Right hindlimb (tissue), 1 donor: ENCODE measurements at regions not wholly inside any gene's neighbourhood (a gene's known extent, or its start where the extent isn't known, plus 50 kb on each side); places are given as distances from the start of the nearest gene placed in this dataset.
A peak's percentile ranks its signal among the peaks of the same experiment; 100 is the strongest.

ENCODE experiments used
- DNase-seq: peaks from one replicate; pipeline ENCODE4 v3.0.0-alpha.2; 2018

GRCh38 chr18:21997207-21998143, 171.9 kb upstream of the GATA6 start:
- DNase-seq = no peak

- no peak for DNase-seq
These were observed 170.9 kb upstream of the GATA6 start for GRCh38 chr18:21998486-21998885.

GRCh38 chr18:22001912-22002487, 167.4 kb upstream of the GATA6 start:
- no peak for DNase-seq

GRCh38 chr18:22005191-22005841, 164.1 kb upstream of the GATA6 start:
- DNase-seq = peak; percentile 77

GRCh38 chr18:22006458-22006857, 162.9 kb upstream of the GATA6 start:
- no peak for DNase-seq

- DNase-seq = no peak
These were observed 160.1 kb upstream of the GATA6 start for GRCh38 chr18:22009242-22009641.

GRCh38 chr18:22013993-22014392, 155.4 kb upstream of the GATA6 start:
- no peak for DNase-seq

- DNase-seq = no peak
These were observed 154.2 kb upstream of the GATA6 start for GRCh38 chr18:22015156-22015555.

- DNase-seq = no peak
These were observed 151.0 kb upstream of the GATA6 start for GRCh38 chr18:22018366-22018765.

GRCh38 chr18:22019193-22019592, 150.2 kb upstream of the GATA6 start:
- no peak for DNase-seq

- no peak for DNase-seq
These were observed 149.1 kb upstream of the GATA6 start for GRCh38 chr18:22020127-22020866.

- DNase-seq = no peak
These were observed 148.5 kb upstream of the GATA6 start for GRCh38 chr18:22020867-22021370.

GRCh38 chr18:22021701-22022100, 147.7 kb upstream of the GATA6 start:
- no peak for DNase-seq

- DNase-seq = no peak
These were observed 144.5 kb upstream of the GATA6 start for GRCh38 chr18:22024924-22025323.

GRCh38 chr18:22026362-22026761, 143.0 kb upstream of the GATA6 start:
- no peak for DNase-seq

- DNase-seq = no peak
These were observed 142.5 kb upstream of the GATA6 start for GRCh38 chr18:22026889-22027288.

GRCh38 chr18:22031611-22032010, 137.8 kb upstream of the GATA6 start:
- DNase-seq = no peak

GRCh38 chr18:22032392-22032961, 136.9 kb upstream of the GATA6 start:
- DNase-seq = no peak

- DNase-seq = no peak
These were observed 136.3 kb upstream of the GATA6 start for GRCh38 chr18:22033085-22033484.

GRCh38 chr18:22034276-22034675, 135.1 kb upstream of the GATA6 start:
- no peak for DNase-seq

- no peak for DNase-seq
These were observed 128.9 kb upstream of the GATA6 start for GRCh38 chr18:22040533-22040932.

- no peak for DNase-seq
These were observed 125.6 kb upstream of the GATA6 start for GRCh38 chr18:22043837-22044236.
